GM19463 (cell line): ENCODE measurements at regions not wholly inside any gene's neighbourhood (a gene's known extent, or its start where the extent isn't known, plus 50 kb on each side); places are given as distances from the start of the nearest gene placed in this dataset.
A peak's percentile ranks its signal among the peaks of the same experiment; 100 is the strongest.

Source experiments
- ATAC-seq: cut with Tn5 transposase; IDR thresholded peaks from one replicate; pipeline ENCODE4 v1.9.1; 2021; ENCODE audit warnings: mild to moderate bottlenecking, moderate library complexity; ENCODE audit not compliant: unreplicated experiment

- no peak for ATAC-seq
Observed at GRCh38 chr14:63781686-63782085, 53.8 kb upstream of the SGPP1 start.

GRCh38 chr14:63782683-63783389, 55.0 kb upstream of the SGPP1 start:
- no peak for ATAC-seq

- ATAC-seq: no peak
Observed at GRCh38 chr14:63788011-63788933, 60.4 kb upstream of the SGPP1 start.

DNA sequence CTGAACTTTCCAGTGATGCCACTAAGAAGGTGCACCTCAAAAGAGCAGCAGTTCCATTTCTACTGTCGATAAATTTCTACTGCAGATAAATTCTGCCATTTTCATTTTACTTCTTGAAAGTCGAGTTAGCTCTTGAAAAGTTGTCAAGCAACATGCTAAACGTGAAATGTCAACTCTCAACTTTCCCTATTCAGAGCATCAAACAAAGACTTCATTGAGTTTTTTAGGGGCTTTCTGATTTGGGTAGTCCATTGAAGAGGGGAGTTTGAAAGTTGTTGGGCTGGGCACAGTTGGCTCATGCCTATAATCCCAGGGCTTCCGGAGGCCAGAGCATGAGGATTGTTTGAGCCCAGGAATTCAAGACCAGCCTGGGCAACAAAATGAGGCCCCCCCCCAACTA, 59.4 kb upstream of the SYNE2 start:
- no peak for ATAC-seq

DNA sequence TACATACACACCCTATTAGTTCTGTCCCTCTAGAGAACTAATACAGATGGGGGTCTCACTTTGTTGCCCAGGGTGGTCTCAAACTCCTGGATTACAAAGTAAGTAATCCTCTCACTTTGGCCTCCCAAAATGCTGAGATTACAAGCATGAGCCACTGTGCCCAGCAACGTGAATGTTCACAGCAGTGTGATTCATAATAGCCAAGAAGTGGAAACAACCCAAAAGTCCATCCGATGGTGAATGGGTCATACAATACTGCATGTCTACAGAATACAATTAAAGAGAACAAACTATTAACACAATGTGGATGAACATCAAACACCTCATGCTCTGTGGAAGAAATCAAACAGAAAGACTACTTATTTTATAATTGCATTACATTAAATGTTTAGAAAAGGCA, 57.3 kb upstream of the SYNE2 start:
- ATAC-seq: peak; percentile 76

DNA sequence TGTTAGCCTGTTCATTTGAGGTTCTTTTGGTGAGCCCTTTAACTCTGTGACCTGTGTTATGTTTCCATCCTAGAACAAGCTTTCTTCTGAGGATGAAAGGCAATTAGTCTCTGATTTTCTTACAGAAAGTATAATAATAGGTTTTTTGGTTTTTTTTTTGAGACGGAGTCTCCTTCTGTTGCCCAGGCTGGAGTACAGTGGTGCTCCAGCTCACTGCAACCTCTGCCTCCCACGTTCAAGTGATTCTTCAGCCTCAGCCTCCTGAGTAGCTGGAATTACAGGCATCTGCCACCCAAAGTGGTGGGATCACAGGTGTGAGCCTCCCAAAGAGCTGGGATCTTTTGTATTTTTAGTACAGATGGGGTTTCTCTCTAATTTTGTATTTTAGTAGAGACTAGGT, 52.7 kb upstream of the SYNE2 start:
- no peak for ATAC-seq

DNA sequence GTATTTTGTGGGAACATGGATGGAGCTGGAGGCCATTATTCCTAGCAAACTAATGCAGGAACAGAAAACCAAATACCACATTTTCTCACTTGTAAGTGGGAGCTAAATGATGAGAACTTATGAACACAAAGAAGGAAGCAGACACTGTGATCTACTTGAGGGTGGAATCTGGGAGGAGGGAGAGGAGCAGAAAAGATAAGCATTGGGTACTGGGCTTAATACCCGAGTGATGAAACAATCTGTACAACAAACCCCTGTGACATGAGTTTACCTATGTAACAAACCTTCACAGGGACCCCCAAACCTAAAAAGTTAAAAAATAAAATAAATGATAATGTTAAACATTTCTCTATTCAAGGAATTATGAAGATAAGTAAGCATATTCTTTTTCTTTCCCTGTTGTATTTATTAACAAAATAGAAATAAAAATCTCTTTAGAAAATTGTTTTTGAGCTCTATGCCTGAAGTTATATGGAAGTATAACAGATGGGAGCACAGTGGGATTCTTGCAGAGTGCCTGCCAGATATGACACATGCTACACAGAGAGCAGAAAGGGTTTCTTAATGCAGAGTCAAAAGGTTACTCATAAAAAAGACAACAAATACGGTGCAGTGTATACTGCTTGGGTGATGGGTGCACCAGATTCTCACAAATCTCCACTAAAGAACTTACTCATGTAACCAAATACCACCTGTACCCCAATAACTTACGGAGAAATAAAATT, 52.0 kb upstream of the SYNE2 start:
- ATAC-seq: no peak
